HG02884 (cell line): ENCODE measurements at regions not wholly inside any gene's neighbourhood (a gene's known extent, or its start where the extent isn't known, plus 50 kb on each side); places are given as distances from the start of the nearest gene placed in this dataset.

Source experiments
- ATAC-seq: cut with Tn5 transposase; IDR thresholded peaks from one replicate; pipeline ENCODE4 v1.9.1; 2021; ENCODE audit warnings: mild to moderate bottlenecking, moderate library complexity; ENCODE audit not compliant: unreplicated experiment

GRCh38 chr18:11324956-11325882, 175.8 kb upstream of the PIEZO2 start:
- ATAC-seq, result peak; percentile 93

GRCh38 chr18:11324510-11324909, 175.1 kb upstream of the PIEZO2 start:
- ATAC-seq, result no peak

GRCh38 chr18:11323359-11323819, 174.0 kb upstream of the PIEZO2 start:
- no peak for ATAC-seq

GRCh38 chr18:11322716-11323115, 173.3 kb upstream of the PIEZO2 start:
- ATAC-seq, result no peak

- ATAC-seq, result no peak
Observed at GRCh38 chr18:11322006-11322405, 172.6 kb upstream of the PIEZO2 start.

GRCh38 chr18:11320986-11321385, 171.6 kb upstream of the PIEZO2 start:
- ATAC-seq, result no peak

- no peak for ATAC-seq
Observed at GRCh38 chr18:11316546-11316945, 167.2 kb upstream of the PIEZO2 start.

- ATAC-seq, result peak; percentile 60
Observed at GRCh38 chr18:11310476-11311086, 161.2 kb upstream of the PIEZO2 start.

- no peak for ATAC-seq
Observed at GRCh38 chr18:11309172-11309571, 159.8 kb upstream of the PIEZO2 start.

- ATAC-seq, result no peak
Observed at GRCh38 chr18:11308499-11308898, 159.1 kb upstream of the PIEZO2 start.

GRCh38 chr18:11307716-11308115, 158.3 kb upstream of the PIEZO2 start:
- no peak for ATAC-seq

GRCh38 chr18:11305507-11305906, 156.1 kb upstream of the PIEZO2 start:
- ATAC-seq, result no peak

- ATAC-seq, result no peak
Observed at GRCh38 chr18:11304928-11305327, 155.6 kb upstream of the PIEZO2 start.

- ATAC-seq, result no peak
Observed at GRCh38 chr18:11296946-11297345, 147.6 kb upstream of the PIEZO2 start.

GRCh38 chr18:11293794-11294193, 144.4 kb upstream of the PIEZO2 start:
- peak; percentile 69 for ATAC-seq

GRCh38 chr18:11290786-11291185, 141.4 kb upstream of the PIEZO2 start:
- no peak for ATAC-seq

- no peak for ATAC-seq
Observed at GRCh38 chr18:11289248-11289647, 139.9 kb upstream of the PIEZO2 start.

- ATAC-seq, result no peak
Observed at GRCh38 chr18:11288401-11288800, 139.0 kb upstream of the PIEZO2 start.

GRCh38 chr18:11286431-11286830, 137.1 kb upstream of the PIEZO2 start:
- ATAC-seq, result no peak

- ATAC-seq, result no peak
Observed at GRCh38 chr18:11284811-11285210, 135.4 kb upstream of the PIEZO2 start.

GRCh38 chr18:11284349-11284748, 135.0 kb upstream of the PIEZO2 start:
- no peak for ATAC-seq

- ATAC-seq, result no peak
Observed at GRCh38 chr18:11283479-11284161, 134.3 kb upstream of the PIEZO2 start.
